ENCODE measurements at regions not wholly inside any gene's neighbourhood (a gene's known extent, or its start where the extent isn't known, plus 50 kb on each side); places are given as distances from the start of the nearest gene placed in this dataset.

- TF ChIP-seq POLR2A (IDR thresholded peaks at IDR 0.05): no peak
- no peak for TF ChIP-seq CTCF (IDR thresholded peaks at IDR 0.05)
- TF ChIP-seq POLR2AphosphoS5 (IDR thresholded peaks at IDR 0.05): no peak
These were observed 86.5 kb downstream of the ACKR3 start for GRCh38 chr2:236656166-236656565.
